ENCODE measurements at regions not wholly inside any gene's neighbourhood (a gene's known extent, or its start where the extent isn't known, plus 50 kb on each side); places are given as distances from the start of the nearest gene placed in this dataset.

DNA sequence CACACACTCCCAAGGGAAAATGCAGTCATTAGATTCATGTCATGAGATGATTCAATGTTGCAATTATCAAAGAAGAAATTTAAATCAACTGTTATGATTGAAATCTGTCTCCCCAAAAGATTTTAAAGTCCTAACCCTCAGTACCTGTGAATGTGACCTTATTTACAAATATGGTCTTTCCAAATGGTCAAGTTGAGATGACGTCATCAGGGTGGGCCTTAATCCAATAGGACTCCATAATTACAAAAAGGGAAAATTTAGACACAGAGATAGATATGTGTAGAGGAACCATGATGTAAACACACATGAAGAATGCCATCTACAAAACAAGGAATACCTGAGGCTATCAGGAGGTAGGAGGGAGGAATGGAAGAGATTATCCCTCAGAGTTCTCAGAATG, 221.1 kb downstream of the ISL1 start:
- Histone ChIP-seq H3K9me2 (replicated peaks; ENCODE audit: insufficient read depth, low read length) (no peaks in the 10 kb centered on the region), H3K9me3 (ENCODE audit: insufficient read depth, low read length) (no peaks in the 10 kb centered on the region), H4K20me1 (ENCODE audit: low read depth, low read length) (no peaks in the 10 kb centered on the region), H3K4me3 (ENCODE audit: insufficient read depth, low read length, poor library complexity, severe bottlenecking) (no peak overlapping the region), H2AFZ (ENCODE audit: low read depth, low read length, severe bottlenecking) (no peak overlapping the region), H3F3A (ENCODE audit: insufficient read depth) (no peaks in the 10 kb centered on the region), H3K4me2 (ENCODE audit: low read depth, low read length, poor library complexity, severe bottlenecking) (no peak overlapping the region), H3K27ac (ENCODE audit: low read depth, low read length) (no peak overlapping the region), H3K36me3 (ENCODE audit: low read length) (no peaks in the 10 kb centered on the region), H3K27me3 (ENCODE audit: low read length) (no peaks in the 10 kb centered on the region), H3K9ac (ENCODE audit: low read length) (no peak overlapping the region), H3K79me2 (ENCODE audit: insufficient read depth, low read length) (no peaks in the 10 kb centered on the region)
- TF ChIP-seq EZH2phosphoT487 (conservative IDR thresholded peaks at IDR 0.05; ENCODE audit: low read length) (no peak), CTCF (IDR thresholded peaks at IDR 0.05; ENCODE audit: insufficient read depth, low read length, poor library complexity, severe bottlenecking) (no peak)

GRCh38 chr5:51606921-51607320, 223.7 kb downstream of the ISL1 start:
- Histone ChIP-seq H3K4me2 (ENCODE audit: low read depth, low read length, poor library complexity, severe bottlenecking) (no peak overlapping the region), H3K36me3 (ENCODE audit: low read length) (no peaks in the 10 kb centered on the region), H3K27me3 (ENCODE audit: low read length) (no peaks in the 10 kb centered on the region), H3K9me3 (ENCODE audit: insufficient read depth, low read length) (no peaks in the 10 kb centered on the region), H3K27ac (ENCODE audit: low read depth, low read length) (no peak overlapping the region), H2AFZ (ENCODE audit: low read depth, low read length, severe bottlenecking) (no peak overlapping the region), H3K9ac (ENCODE audit: low read length) (no peak overlapping the region), H3K79me2 (ENCODE audit: insufficient read depth, low read length) (no peaks in the 10 kb centered on the region), H3F3A (ENCODE audit: insufficient read depth) (no peaks in the 10 kb centered on the region), H4K20me1 (ENCODE audit: low read depth, low read length) (no peaks in the 10 kb centered on the region), H3K9me2 (replicated peaks; ENCODE audit: insufficient read depth, low read length) (no peaks in the 10 kb centered on the region), H3K4me3 (ENCODE audit: insufficient read depth, low read length, poor library complexity, severe bottlenecking) (no peak overlapping the region)
- TF ChIP-seq EZH2phosphoT487 (conservative IDR thresholded peaks at IDR 0.05; ENCODE audit: low read length) (no peak), CTCF (IDR thresholded peaks at IDR 0.05; ENCODE audit: insufficient read depth, low read length, poor library complexity, severe bottlenecking) (no peak)

- Histone ChIP-seq H3K9me2 (replicated peaks; ENCODE audit: insufficient read depth, low read length) (no peaks in the 10 kb centered on the region), H3K27me3 (ENCODE audit: low read length) (no peaks in the 10 kb centered on the region), H3K4me2 (ENCODE audit: low read depth, low read length, poor library complexity, severe bottlenecking) (no peak overlapping the region), H3K36me3 (ENCODE audit: low read length) (no peaks in the 10 kb centered on the region), H4K20me1 (ENCODE audit: low read depth, low read length) (no peaks in the 10 kb centered on the region), H3K9ac (ENCODE audit: low read length) (no peak overlapping the region), H3K4me3 (ENCODE audit: insufficient read depth, low read length, poor library complexity, severe bottlenecking) (no peak overlapping the region), H3K9me3 (ENCODE audit: insufficient read depth, low read length) (no peaks in the 10 kb centered on the region), H3K27ac (ENCODE audit: low read depth, low read length) (no peak overlapping the region), H3F3A (ENCODE audit: insufficient read depth) (no peaks in the 10 kb centered on the region), H3K79me2 (ENCODE audit: insufficient read depth, low read length) (no peaks in the 10 kb centered on the region), H2AFZ (ENCODE audit: low read depth, low read length, severe bottlenecking) (no peak overlapping the region)
- TF ChIP-seq CTCF (IDR thresholded peaks at IDR 0.05; ENCODE audit: insufficient read depth, low read length, poor library complexity, severe bottlenecking) (no peak), EZH2phosphoT487 (conservative IDR thresholded peaks at IDR 0.05; ENCODE audit: low read length) (no peak)
Measured at GRCh38 chr5:51618234-51618633, 235.0 kb downstream of the ISL1 start.

DNA sequence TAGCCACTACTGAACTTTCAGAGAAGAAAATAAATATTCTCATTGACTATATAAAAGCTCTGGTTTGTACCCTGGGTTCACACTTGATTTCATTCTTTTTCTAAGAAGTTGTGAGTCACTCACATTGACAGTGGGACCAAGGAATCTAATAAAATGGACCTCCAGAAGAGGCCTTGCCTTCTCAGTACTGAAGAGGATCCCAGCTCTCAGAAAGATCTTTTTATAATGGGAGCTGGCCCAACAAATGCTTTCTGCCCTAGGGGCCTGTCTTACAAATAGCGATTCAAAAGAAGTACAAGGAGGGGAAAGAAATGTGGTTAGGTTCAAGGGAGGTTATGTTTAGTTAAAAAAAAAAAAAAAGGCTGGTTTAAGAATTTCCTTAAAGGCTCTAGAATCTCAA, 237.9 kb downstream of the ISL1 start:
- no peaks in the 10 kb centered on the region for H3F3A ChIP-seq (ENCODE audit: insufficient read depth)
- no peaks in the 10 kb centered on the region for H3K9me2 ChIP-seq (replicated peaks; ENCODE audit: insufficient read depth, low read length)
- H3K9ac ChIP-seq (ENCODE audit: low read length), result no peak overlapping the region
- TF ChIP-seq CTCF (IDR thresholded peaks at IDR 0.05; ENCODE audit: insufficient read depth, low read length, poor library complexity, severe bottlenecking) (no peak), EZH2phosphoT487 (conservative IDR thresholded peaks at IDR 0.05; ENCODE audit: low read length) (no peak)
- H4K20me1 ChIP-seq (ENCODE audit: low read depth, low read length), result no peaks in the 10 kb centered on the region
- H3K4me2 ChIP-seq (ENCODE audit: low read depth, low read length, poor library complexity, severe bottlenecking), result no peak overlapping the region
- H2AFZ ChIP-seq (ENCODE audit: low read depth, low read length, severe bottlenecking), result no peak overlapping the region
- H3K27me3 ChIP-seq (ENCODE audit: low read length), result no peaks in the 10 kb centered on the region
- H3K4me3 ChIP-seq (ENCODE audit: insufficient read depth, low read length, poor library complexity, severe bottlenecking), result no peak overlapping the region
- no peak overlapping the region for H3K27ac ChIP-seq (ENCODE audit: low read depth, low read length)
- no peaks in the 10 kb centered on the region for H3K79me2 ChIP-seq (ENCODE audit: insufficient read depth, low read length)
- H3K36me3 ChIP-seq (ENCODE audit: low read length), result no peaks in the 10 kb centered on the region
- no peaks in the 10 kb centered on the region for H3K9me3 ChIP-seq (ENCODE audit: insufficient read depth, low read length)

All from SU-DHL-6 (cell line).